Thyroid gland (tissue), 4 donors: ENCODE measurements at regions not wholly inside any gene's neighbourhood (a gene's known extent, or its start where the extent isn't known, plus 50 kb on each side); places are given as distances from the start of the nearest gene placed in this dataset.

Experiments used
- DNase-seq, 2 donors: peaks; one replicate each; pipeline ENCODE4 v3.0.0-alpha.2; 2019
- H3K27ac ChIP-seq, 3 donors: fragments of 200-600 bp; sonication (generic); 1 replicate in 2 of 3; 2 replicates in 1 of 3; pipeline ENCODE4 v1.5.1; 2016 to 2019; ENCODE audit warnings: mild to moderate bottlenecking in 1 of 3, moderate library complexity in 1 of 3
- H3K27me3 ChIP-seq: fragments of 200-600 bp; sonication (generic); one replicate; pipeline ENCODE4 v1.5.1; 2019
- H3K36me3 ChIP-seq, 2 donors: fragments of 200-600 bp; sonication (generic); one replicate each; pipeline ENCODE4 v1.5.1; 2016 to 2019
- H3K4me1 ChIP-seq, 2 donors: fragments of 200-600 bp; sonication (generic); one replicate each; pipeline ENCODE4 v1.5.1; 2017 to 2019
- H3K4me3 ChIP-seq, 3 donors: fragments of 200-600 bp; sonication (generic); replicated peaks in 1 of 3; 1 replicate in 2 of 3; 2 replicates in 1 of 3; pipeline ENCODE4 v1.5.1; 2016; ENCODE audit warnings: mild to moderate bottlenecking in 1 of 3
- H3K9me3 ChIP-seq: fragments of 200-600 bp; sonication (generic); one replicate; pipeline ENCODE4 v1.5.1; 2017
- CTCF ChIP-seq, 6 experiments: fragments of 200-600 bp in 3 of 6; fragments of 450-650 bp in 3 of 6; sonication (generic) in 3 of 6; IDR thresholded peaks; one replicate each; pipeline ENCODE4 v1.5.1; 2016 to 2019; ENCODE audit warnings: antibody characterized with exemption in 6 of 6, mild to moderate bottlenecking in 2 of 6, inconsistent platforms in 1 of 6, moderate library complexity in 1 of 6
- POLR2A ChIP-seq, 2 donors: fragments of 450-650 bp; IDR thresholded peaks; one replicate each; pipeline ENCODE4 v1.6.1; 2017; ENCODE audit warnings: antibody characterized with exemption in 2 of 2, mild to moderate bottlenecking in 2 of 2, moderate library complexity in 1 of 2
- WGBS, 2 donors: methylation state at CpG; one replicate each; pipeline ENCODE4 v1.1.5; 2017; 5-methylcytosine and 5-hydroxymethylcytosine counted together
- intact Hi-C: fragments of 100-400 bp; cut with DNase I; formaldehyde crosslinking; loops from one replicate; pipeline ENCODE4 v1.15.1; 2023

DNA sequence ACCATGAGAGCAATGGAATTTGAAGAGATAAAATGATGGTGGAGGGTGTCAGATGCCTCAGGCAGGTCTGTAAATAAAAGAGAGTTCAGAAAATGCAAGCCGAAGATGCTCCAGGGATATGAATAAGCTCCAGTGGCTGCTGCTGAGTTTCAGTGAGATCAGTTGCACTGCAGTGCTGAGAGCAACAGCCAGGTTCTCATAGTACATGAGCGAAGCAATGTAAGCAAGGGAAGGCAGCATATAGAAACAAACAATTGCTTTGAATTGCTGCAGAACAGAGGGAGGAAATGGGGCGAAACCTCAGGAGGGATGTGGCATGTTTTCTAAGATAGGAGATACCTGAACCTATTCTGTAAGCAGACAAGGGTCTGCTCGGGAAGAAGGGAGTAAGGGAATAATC is 369.5 kb downstream of the AASDHPPT start:
- intact Hi-C loops: no loop called here
- Histone ChIP-seq H3K27me3 (no peaks in the 10 kb centered on the region), H3K36me3 (no peaks in the 10 kb centered on the region), H3K27ac (no peak overlapping the region), H3K4me1 (no peaks in the 10 kb centered on the region), H3K4me3 (no peak overlapping the region), H3K9me3 (no peaks in the 10 kb centered on the region)
- WGBS, 2 donors: 40 to 47% methylated on average over 4 of the region's 4 CpGs
- no peak for DNase-seq
- TF ChIP-seq POLR2A (IDR thresholded peaks at IDR 0.05) (no peak), CTCF (IDR thresholded peaks at IDR 0.05) (no peak)

DNA sequence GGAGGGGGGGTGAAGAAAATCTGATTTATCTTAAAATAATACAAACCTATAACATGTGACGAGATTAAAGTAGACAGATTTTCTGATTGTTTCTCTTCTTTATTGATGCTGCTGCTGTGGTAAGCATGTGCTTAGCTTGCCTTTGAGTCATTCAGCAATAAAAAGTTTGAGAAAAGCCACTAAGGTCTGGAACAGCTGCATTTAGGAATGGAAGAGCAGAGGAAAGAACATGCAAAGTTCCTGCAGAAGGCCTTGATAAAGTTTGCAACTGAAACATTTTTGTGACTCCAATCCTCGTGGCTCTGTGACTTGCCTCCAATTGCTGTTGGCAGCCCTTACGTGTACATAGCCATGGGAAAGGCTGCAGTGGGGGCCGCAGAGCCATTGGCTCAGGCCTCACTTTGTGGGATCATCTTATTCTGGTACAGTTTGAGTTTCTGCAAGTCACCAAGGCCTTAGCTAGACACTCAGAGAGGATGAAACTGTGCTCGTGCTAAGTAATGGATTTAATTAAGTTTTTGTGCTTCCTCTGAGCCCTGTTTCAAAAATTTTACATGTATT is 370.2 kb downstream of the AASDHPPT start:
- Histone ChIP-seq H3K4me1 (no peaks in the 10 kb centered on the region), H3K27me3 (no peaks in the 10 kb centered on the region), H3K36me3 (no peaks in the 10 kb centered on the region), H3K4me3 (no peak overlapping the region), H3K9me3 (no peaks in the 10 kb centered on the region), H3K27ac (no peak overlapping the region)
- intact Hi-C loops: no loop called here
- no peak for DNase-seq
- TF ChIP-seq CTCF (IDR thresholded peaks at IDR 0.05) (no peak), POLR2A (IDR thresholded peaks at IDR 0.05) (no peak)
- 65 to 70% methylated on average over 5 of the region's 5 CpGs for WGBS, 2 donors

DNA sequence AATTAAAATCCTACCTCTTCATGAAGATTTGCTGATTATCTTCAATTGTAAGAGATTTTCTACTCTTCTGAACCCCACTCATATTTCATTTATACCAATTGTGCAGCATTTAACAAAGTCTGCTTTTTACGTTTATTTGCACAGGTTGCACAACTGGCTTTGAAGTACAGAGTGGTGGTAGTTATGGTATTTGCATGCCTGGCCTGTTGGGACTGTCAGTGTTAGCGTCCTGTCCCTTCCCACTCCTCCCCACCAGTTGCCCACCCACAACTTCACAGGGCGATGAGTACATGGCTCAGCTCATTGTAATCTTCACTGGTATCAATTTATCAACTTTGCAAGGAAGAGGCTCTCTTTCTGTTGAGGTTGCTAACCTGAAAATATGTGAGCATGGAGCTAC is 372.3 kb downstream of the AASDHPPT start:
- no peaks in the 10 kb centered on the region for H3K9me3 ChIP-seq
- no peaks in the 10 kb centered on the region for H3K27me3 ChIP-seq
- 76 to 79% methylated on average over 3 of the region's 3 CpGs for WGBS, 2 donors
- TF ChIP-seq POLR2A (IDR thresholded peaks at IDR 0.05) (no peak), CTCF (IDR thresholded peaks at IDR 0.05) (no peak)
- no peak for DNase-seq
- H3K4me1 ChIP-seq: no peaks in the 10 kb centered on the region
- H3K27ac ChIP-seq: no peak overlapping the region
- intact Hi-C loops: no loop called here
- H3K36me3 ChIP-seq: no peaks in the 10 kb centered on the region
- H3K4me3 ChIP-seq: no peak overlapping the region

GRCh38 chr11:106451228-106451922 is 373.9 kb downstream of the AASDHPPT start:
- 63 to 89% methylated on average over 2 of the region's 2 CpGs for WGBS, 2 donors
- intact Hi-C loops: no loop called here
- Histone ChIP-seq H3K27ac (no peak overlapping the region), H3K4me1 (no peaks in the 10 kb centered on the region), H3K36me3 (no peaks in the 10 kb centered on the region), H3K9me3 (no peaks in the 10 kb centered on the region), H3K27me3 (no peaks in the 10 kb centered on the region), H3K4me3 (no peak overlapping the region)
- no peak for DNase-seq
- no peak for TF ChIP-seq POLR2A (IDR thresholded peaks at IDR 0.05)
- no peak for TF ChIP-seq CTCF (IDR thresholded peaks at IDR 0.05)

DNA sequence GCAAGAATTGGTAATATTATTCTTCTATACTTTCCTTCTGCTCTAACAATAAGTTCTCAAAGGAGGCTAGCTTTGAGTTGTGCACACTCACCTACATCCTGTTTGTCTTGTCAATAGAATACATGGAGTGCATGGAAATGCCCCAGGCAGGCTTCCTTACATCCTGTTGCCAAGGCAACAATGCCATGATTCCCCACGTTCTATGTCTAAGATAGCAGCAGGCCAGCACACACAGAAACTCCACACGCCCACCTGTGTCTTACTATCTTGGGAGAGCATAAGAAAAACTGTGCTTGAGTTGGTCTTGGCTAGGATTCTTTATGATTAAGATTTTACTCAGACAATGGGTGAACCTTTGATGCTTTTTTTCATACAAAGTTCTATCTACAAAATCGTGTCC is 379.2 kb downstream of the AASDHPPT start:
- Histone ChIP-seq H3K27me3 (no peaks in the 10 kb centered on the region), H3K27ac (no peak overlapping the region), H3K4me1 (no peaks in the 10 kb centered on the region), H3K9me3 (no peaks in the 10 kb centered on the region), H3K4me3 (no peak overlapping the region), H3K36me3 (no peaks in the 10 kb centered on the region)
- TF ChIP-seq CTCF (IDR thresholded peaks at IDR 0.05) (no peak), POLR2A (IDR thresholded peaks at IDR 0.05) (no peak)
- intact Hi-C loops: no loop called here
- 67 to 70% methylated on average over 3 of the region's 3 CpGs for WGBS, 2 donors
- DNase-seq: no peak
